Activated naive CD8-positive, alpha-beta T cell treated with anti-CD3 and anti-CD28 coated beads, Interleukin-2, amount 10 ng/mL, durations not matched to agents 7 days and 5 days (primary cell): ENCODE measurements at regions not wholly inside any gene's neighbourhood (a gene's known extent, or its start where the extent isn't known, plus 50 kb on each side); places are given as distances from the start of the nearest gene placed in this dataset.

Source experiments
- ATAC-seq: fragments of 150-1000 bp; cut with Tn5 transposase; one replicate; pipeline ENCODE4 v1.10.0; 2021; ENCODE audit warnings: low read depth, moderate library complexity
- POLR2A ChIA-PET: fragments of 350-600 bp; sonication (Branson Sonifier 250); formaldehyde crosslinking; loops from one replicate; lab custom pipeline; 2021; ENCODE audit warnings: antibody characterized with exemption; lab: Charles Lee
- DNase-seq: peaks from one replicate; pipeline ENCODE4 v3.0.0; 2021
- H3K27ac Mint-ChIP-seq: one replicate; pipeline ENCODE4 v1.8.0; 2022; ENCODE audit warnings: mild to moderate bottlenecking, mixed read lengths
- H3K27me3 Mint-ChIP-seq: one replicate; pipeline ENCODE4 v1.8.0; 2022; ENCODE audit warnings: mild to moderate bottlenecking, moderate library complexity, mixed read lengths
- H3K36me3 Mint-ChIP-seq: one replicate; pipeline ENCODE4 v1.8.0; 2021; ENCODE audit warnings: mild to moderate bottlenecking, mixed read lengths
- H3K4me1 Mint-ChIP-seq: one replicate; pipeline ENCODE4 v1.8.0; 2021; ENCODE audit warnings: mixed read lengths
- H3K4me3 Mint-ChIP-seq: one replicate; pipeline ENCODE4 v1.8.0; 2022; ENCODE audit warnings: mild to moderate bottlenecking, moderate library complexity, mixed read lengths
- H3K9me3 Mint-ChIP-seq: one replicate; pipeline ENCODE4 v1.8.0; 2021; ENCODE audit warnings: mixed read lengths

DNA sequence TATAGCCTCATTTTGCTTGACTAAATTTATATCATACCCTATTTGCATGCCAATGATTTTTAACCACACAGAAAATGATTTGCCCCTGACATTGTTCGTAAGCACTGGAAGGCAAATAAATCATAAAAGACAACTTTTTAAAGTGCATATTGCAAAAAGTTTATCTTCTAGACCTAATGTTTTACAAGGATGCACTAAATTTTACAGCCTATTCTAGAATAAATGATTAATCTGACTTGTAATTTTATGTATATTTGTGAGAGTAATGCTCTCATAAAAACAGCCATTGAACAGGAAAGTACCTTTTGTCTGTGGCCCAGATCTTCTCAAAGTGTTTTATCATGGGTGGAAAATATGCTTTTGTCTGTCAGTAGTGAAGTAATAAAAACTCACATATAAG, 546.6 kb downstream of the EPHA3 start:
- H3K4me3 Mint-ChIP-seq: no peak overlapping the region
- H3K9me3 Mint-ChIP-seq: peaks cover 17% of the 10 kb centered on the region
- no peak overlapping the region for H3K27ac Mint-ChIP-seq
- H3K27me3 Mint-ChIP-seq: no peaks in the 10 kb centered on the region
- ATAC-seq: no peak
- no peaks in the 10 kb centered on the region for H3K4me1 Mint-ChIP-seq
- POLR2A ChIA-PET: no interaction called here
- no peaks in the 10 kb centered on the region for H3K36me3 Mint-ChIP-seq
- DNase-seq: no peak

DNA sequence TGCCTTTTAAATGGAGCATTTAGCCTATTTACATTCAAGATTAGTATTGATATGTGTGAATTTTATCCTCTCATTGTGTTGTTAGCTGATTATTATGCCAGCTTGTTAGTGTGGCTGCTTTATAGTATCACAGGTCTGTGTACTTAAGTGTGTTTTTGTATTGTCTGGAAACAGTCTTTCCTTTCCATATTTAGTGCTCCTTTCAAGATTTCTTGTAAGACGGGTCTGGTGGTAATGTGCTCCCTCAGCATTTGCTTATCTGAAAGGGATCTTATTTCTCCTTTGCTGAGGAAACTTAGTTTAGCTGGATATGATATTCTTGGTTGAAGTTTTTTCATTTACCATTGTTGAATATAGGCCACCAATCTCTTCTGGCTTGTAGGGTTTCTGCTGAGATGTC, 549.0 kb downstream of the EPHA3 start:
- Mint-ChIP-seq H3K9me3 (peaks cover 14% of the 10 kb centered on the region), H3K36me3 (no peaks in the 10 kb centered on the region), H3K4me1 (no peaks in the 10 kb centered on the region), H3K4me3 (no peak overlapping the region), H3K27me3 (no peaks in the 10 kb centered on the region), H3K27ac (no peak overlapping the region)
- POLR2A ChIA-PET: no interaction called here
- DNase-seq (no peak), ATAC-seq (no peak)

DNA sequence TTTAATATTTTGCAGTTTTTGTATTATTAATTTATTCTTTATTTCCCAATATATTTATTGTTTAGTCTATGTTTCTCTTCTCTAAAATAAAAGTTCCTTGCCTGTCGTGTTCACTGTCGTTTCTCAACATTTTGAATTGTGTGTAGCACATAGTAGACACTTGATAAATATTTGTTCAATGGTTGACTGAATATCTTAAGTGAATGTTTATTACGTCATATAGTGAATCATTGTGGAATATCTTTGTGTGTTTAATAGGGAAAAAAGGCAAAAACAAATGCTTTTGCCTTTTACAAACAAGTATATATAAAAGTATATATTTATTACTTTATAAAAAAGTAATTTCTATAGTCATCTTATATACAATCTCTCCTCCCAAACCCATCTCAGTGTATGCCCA, 572.3 kb downstream of the EPHA3 start:
- Mint-ChIP-seq H3K4me3 (no peak overlapping the region), H3K4me1 (no peaks in the 10 kb centered on the region), H3K36me3 (no peaks in the 10 kb centered on the region), H3K9me3 (peaks cover 2% of the 10 kb centered on the region), H3K27me3 (no peaks in the 10 kb centered on the region), H3K27ac (no peak overlapping the region)
- ATAC-seq: no peak
- POLR2A ChIA-PET: interaction anchor here (0.6 kb wide), 1 partner anchor 174 kb away, joined by 3 read pairs; no protein-coding TSS in a partner anchor
- no peak for DNase-seq

DNA sequence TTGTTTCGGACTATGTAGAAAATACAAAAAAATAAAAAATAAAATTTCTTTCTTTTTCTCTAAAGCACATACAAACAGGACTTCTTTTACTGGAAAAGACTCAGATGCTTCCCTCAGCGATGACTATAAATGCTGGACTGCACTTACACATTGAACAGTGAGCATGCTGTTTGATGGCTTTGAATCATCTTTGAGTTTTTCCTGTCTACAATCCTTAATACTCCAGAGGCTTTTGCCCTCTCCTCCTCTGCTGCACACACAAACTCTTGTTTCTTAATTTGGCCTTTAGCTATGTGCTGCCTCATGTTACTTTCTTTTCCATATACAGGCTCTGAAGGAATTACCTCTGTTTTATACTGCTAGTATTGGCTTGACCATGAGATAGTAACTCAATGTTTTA, 575.1 kb downstream of the EPHA3 start:
- peaks cover 5% of the 10 kb centered on the region for H3K9me3 Mint-ChIP-seq
- H3K4me1 Mint-ChIP-seq: no peaks in the 10 kb centered on the region
- POLR2A ChIA-PET: no interaction called here
- no peak overlapping the region for H3K27ac Mint-ChIP-seq
- DNase-seq: no peak
- H3K27me3 Mint-ChIP-seq: no peaks in the 10 kb centered on the region
- ATAC-seq: no peak
- H3K4me3 Mint-ChIP-seq: no peak overlapping the region
- no peaks in the 10 kb centered on the region for H3K36me3 Mint-ChIP-seq

DNA sequence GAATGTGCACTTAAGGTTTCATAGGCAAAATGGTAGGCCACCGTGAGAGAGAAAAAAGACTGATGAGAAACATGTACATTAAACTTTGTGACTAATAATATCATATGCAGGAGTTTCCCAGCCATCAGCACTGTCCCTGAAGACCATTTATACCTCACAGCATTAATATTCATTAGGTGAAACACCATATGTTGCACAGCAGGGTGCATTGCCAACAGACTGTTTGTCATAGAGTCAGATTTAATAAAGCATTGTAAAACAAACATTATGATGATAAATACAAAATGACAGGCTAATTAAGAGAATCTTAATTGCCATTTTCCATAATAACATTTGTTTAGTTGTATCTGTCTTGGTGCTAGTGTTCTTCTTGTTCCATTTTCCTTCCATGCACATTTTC, 578.3 kb downstream of the EPHA3 start:
- H3K9me3 Mint-ChIP-seq: peaks cover 3% of the 10 kb centered on the region
- H3K36me3 Mint-ChIP-seq: no peaks in the 10 kb centered on the region
- POLR2A ChIA-PET: no interaction called here
- no peak for DNase-seq
- no peak for ATAC-seq
- H3K27ac Mint-ChIP-seq: no peak overlapping the region
- H3K27me3 Mint-ChIP-seq: no peaks in the 10 kb centered on the region
- H3K4me3 Mint-ChIP-seq: no peak overlapping the region
- H3K4me1 Mint-ChIP-seq: no peaks in the 10 kb centered on the region

DNA sequence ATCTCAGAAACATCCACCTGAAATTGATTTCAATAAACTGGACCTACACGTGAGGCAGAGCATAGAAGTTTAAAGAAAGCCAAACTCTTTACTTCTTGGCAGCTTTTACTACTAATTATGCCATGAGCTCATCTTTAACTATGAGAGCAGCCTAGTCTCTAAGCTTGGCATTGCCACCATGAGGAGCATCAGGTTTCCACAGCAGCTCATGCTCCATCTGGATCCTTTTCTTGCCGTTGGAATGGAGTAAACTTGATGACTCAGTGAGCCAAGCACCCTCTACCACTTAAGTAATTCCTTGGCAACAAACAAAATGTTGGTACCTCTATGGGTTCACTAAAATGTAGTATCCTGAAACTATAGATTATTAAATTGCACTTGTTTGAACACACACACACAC, 583.2 kb downstream of the EPHA3 start:
- DNase-seq: no peak
- H3K36me3 Mint-ChIP-seq: no peaks in the 10 kb centered on the region

DNA sequence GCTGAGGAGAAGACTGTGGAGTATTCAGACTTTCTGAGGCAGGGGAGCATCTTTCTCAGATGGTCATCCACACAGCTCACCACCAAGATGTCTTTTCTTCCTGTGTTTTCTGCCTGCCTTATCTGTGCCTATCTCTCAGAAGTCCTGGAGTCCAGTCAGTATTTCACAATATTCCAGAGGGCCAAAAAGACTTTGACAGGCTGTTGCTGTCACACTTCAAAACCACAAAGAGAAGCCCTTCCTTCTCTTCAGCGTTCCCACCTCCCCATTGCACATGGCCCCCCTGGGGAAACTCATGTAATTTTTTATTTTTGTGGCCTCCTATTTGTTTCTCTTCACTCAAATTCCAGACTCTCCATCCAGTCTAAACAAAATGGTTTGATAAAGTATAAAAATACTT, 585.2 kb downstream of the EPHA3 start:
- no peak for DNase-seq
- H3K27me3 Mint-ChIP-seq: no peaks in the 10 kb centered on the region
- no peak overlapping the region for H3K27ac Mint-ChIP-seq
- no peak for ATAC-seq
- POLR2A ChIA-PET: no interaction called here
- no peaks in the 10 kb centered on the region for H3K9me3 Mint-ChIP-seq
- no peaks in the 10 kb centered on the region for H3K36me3 Mint-ChIP-seq
- no peaks in the 10 kb centered on the region for H3K4me1 Mint-ChIP-seq
- H3K4me3 Mint-ChIP-seq: no peak overlapping the region

More for the DNA sequence above, 583.2 kb downstream of the EPHA3 start:
- no peak for ATAC-seq
- Mint-ChIP-seq H3K27me3 (no peaks in the 10 kb centered on the region), H3K27ac (no peak overlapping the region), H3K4me1 (no peaks in the 10 kb centered on the region), H3K4me3 (no peak overlapping the region), H3K9me3 (no peaks in the 10 kb centered on the region)
- POLR2A ChIA-PET: no interaction called here

DNA sequence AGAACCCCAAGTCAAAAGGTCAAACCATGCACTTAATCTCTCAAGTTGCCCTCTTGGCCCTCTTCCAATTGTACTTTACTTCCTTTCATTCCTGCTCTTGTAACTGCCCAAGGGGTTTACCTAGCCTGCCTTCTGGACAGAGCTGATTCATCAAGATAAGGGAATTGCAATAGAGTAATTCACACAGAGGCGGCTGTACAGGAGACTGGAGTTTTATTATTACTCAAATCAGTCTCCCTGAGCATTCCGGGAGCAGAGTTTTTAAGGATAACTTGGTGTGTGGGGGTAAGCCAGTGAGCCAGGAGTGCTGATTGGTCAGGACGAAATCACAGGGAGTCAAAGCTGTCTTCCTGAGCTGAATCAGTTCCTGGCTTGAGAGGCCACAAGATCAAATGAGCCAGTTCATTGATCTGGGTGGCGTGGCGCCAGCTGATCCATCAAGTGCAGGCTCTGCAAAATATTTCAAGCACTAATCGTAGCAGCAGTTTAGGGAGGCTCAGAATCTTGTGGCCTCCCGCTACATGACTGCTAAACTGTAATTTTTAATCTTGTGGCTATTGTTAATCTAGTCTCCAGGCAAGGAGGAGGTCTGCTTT, 590.0 kb downstream of the EPHA3 start:
- Mint-ChIP-seq H3K27me3 (no peaks in the 10 kb centered on the region), H3K4me3 (no peak overlapping the region), H3K4me1 (no peaks in the 10 kb centered on the region), H3K36me3 (no peaks in the 10 kb centered on the region), H3K9me3 (peaks cover 6% of the 10 kb centered on the region), H3K27ac (no peak overlapping the region)
- POLR2A ChIA-PET: no interaction called here
- ATAC-seq (no peak), DNase-seq (no peak)

DNA sequence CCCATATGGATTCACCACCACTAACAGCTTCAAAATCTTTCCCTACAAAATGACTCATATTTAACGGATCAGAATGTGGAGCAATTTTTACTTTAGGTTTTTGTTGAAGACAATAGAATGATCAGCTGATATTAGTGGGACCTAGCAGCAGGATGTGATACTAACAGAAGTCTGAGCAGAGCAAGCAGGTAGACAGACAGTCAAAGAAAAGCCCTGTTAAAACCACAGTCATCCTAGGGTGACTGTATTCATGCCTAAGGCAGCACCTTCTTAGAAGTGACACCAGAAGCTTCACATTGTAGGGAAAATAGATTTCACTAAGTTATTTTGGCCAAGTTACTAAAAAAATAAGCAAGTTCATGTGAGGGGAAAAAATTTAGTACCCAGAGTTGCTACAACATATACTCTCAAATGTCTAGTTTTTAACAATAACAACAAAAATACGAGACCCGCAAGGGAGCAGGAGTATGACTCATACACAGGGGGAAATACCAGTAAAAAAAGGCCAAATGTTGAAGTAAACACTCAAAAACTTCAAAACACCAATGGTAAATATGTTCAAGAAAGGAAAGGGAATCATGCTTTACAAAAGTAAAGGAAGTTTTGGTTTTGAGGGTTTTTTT, 590.9 kb downstream of the EPHA3 start:
- H3K27me3 Mint-ChIP-seq: no peaks in the 10 kb centered on the region
- no peak for ATAC-seq
- H3K4me3 Mint-ChIP-seq: no peak overlapping the region
- POLR2A ChIA-PET: no interaction called here
- no peak overlapping the region for H3K27ac Mint-ChIP-seq
- no peaks in the 10 kb centered on the region for H3K4me1 Mint-ChIP-seq
- H3K36me3 Mint-ChIP-seq: no peaks in the 10 kb centered on the region
- DNase-seq: no peak
- H3K9me3 Mint-ChIP-seq: peaks cover 8% of the 10 kb centered on the region

DNA sequence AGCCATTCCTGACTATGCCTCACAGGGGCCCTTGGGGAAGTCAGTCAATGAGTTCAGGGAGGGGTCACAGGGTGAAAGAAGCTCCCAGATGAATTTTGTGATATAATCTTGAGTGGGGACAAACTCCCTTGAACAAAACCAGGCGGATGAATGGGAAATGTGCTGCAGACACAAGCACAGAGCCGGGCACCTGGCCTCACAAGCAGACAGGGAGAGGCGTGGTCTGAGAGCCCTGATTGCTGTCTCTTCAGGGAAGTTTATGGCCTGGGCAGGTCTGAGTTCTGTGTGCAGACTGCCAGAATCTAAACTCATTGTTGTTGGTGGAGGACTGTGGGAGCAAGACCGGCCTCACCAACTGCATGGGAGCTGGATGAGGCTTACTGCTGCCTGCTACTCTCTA, 591.8 kb downstream of the EPHA3 start:
- Mint-ChIP-seq H3K27me3 (no peaks in the 10 kb centered on the region), H3K36me3 (no peaks in the 10 kb centered on the region), H3K4me3 (no peak overlapping the region), H3K9me3 (peaks cover 8% of the 10 kb centered on the region), H3K4me1 (no peaks in the 10 kb centered on the region), H3K27ac (no peak overlapping the region)
- ATAC-seq (no peak), DNase-seq (no peak)
- POLR2A ChIA-PET: no interaction called here

DNA sequence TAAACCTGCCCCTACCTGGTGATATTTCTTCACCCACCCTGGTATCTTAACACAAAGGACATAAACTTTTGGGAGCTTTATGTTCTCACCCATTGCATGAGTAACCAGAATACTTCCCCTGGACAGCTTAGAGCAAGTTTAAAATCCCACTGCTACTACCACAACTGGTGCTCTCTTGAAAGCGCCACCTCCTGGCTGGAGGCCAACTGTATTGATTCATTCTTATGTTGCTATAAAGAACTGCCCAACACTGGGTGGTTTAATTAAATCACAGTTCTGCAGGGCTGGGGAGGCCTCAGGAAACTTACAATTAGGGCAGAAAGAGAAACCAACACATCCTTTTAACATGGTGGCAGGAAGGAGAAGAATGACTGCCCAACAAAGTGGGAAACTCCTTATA, 592.4 kb downstream of the EPHA3 start:
- no peak for DNase-seq
- Mint-ChIP-seq H3K4me1 (no peaks in the 10 kb centered on the region), H3K27me3 (no peaks in the 10 kb centered on the region), H3K27ac (no peak overlapping the region), H3K4me3 (no peak overlapping the region), H3K36me3 (no peaks in the 10 kb centered on the region), H3K9me3 (peaks cover 9% of the 10 kb centered on the region)
- POLR2A ChIA-PET: no interaction called here
- ATAC-seq: no peak

DNA sequence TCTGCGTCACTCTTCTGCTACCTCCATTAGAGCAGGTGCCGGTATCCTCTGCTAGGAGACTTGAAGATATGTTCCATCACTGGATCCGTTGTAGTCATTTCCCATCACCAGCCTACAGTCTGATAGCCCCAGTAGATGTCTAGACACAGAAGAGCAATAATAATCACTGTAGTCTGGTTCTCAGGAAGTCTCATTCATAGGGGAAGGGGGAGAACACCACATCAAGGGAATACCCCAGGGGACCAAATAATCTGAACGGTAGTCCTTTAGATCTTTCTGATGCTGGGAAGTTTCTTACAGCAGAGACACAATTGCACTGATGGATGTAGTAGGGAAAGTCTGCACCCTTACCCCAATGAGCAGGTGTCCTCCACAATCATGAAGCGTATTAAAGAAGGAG, 595.0 kb downstream of the EPHA3 start:
- no peaks in the 10 kb centered on the region for H3K27me3 Mint-ChIP-seq

DNA sequence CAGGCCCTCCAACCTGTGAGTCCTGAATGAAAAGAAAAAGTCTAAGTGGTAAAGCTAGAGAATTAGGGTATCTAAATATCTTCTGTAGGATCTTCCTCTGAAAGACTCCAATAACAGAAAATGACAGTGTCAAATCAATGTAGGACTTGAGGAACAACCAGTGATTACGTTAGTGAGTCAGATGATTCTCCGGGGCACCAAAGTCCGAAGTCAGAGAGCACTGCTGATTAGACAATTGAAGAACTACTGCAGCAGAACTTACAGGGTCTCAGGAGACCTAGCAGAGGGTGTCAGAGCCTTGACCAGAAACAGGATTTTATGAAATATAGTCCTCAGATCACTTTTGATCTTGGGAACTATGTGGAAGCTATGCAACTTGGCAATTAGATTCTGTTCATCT, 605.8 kb downstream of the EPHA3 start:
- Mint-ChIP-seq H3K27me3 (no peaks in the 10 kb centered on the region), H3K4me3 (no peak overlapping the region), H3K27ac (no peak overlapping the region), H3K4me1 (no peaks in the 10 kb centered on the region), H3K36me3 (no peaks in the 10 kb centered on the region), H3K9me3 (peaks cover 3% of the 10 kb centered on the region)
- no peak for DNase-seq
- ATAC-seq: no peak
- POLR2A ChIA-PET: no interaction called here

More for the DNA sequence above, 595.0 kb downstream of the EPHA3 start:
- Mint-ChIP-seq H3K4me3 (no peak overlapping the region), H3K27ac (no peak overlapping the region), H3K4me1 (no peaks in the 10 kb centered on the region), H3K9me3 (peaks cover 11% of the 10 kb centered on the region), H3K36me3 (no peaks in the 10 kb centered on the region)
- no peak for DNase-seq
- ATAC-seq: no peak
- POLR2A ChIA-PET: no interaction called here

DNA sequence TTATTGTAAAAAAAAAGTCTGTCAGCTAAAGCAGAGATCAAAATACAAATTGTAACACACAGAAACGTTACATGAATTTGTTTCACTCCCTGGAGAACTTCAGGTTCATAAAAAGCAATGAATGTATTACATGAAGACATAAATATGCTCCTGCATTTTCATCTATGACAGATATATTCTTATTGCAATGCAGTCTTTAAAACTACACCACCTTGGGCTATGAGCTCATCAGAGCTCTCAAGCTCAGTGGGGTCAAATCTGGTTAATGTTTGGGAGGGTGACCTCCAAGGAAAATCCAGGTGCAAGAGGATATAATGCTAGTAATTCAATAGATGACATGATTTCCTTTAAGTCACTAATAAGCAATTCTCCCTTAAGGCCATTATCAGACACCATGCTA, 606.8 kb downstream of the EPHA3 start:
- ATAC-seq (no peak), DNase-seq (no peak)
- H3K4me1 Mint-ChIP-seq: no peaks in the 10 kb centered on the region
- POLR2A ChIA-PET: no interaction called here
- no peaks in the 10 kb centered on the region for H3K27me3 Mint-ChIP-seq
- no peak overlapping the region for H3K27ac Mint-ChIP-seq
- peaks cover 1% of the 10 kb centered on the region for H3K9me3 Mint-ChIP-seq
- no peak overlapping the region for H3K4me3 Mint-ChIP-seq
- no peaks in the 10 kb centered on the region for H3K36me3 Mint-ChIP-seq
